ENCODE measurements at regions not wholly inside any gene's neighbourhood (a gene's known extent, or its start where the extent isn't known, plus 50 kb on each side); places are given as distances from the start of the nearest gene placed in this dataset.

- TF ChIP-seq CTCF (IDR thresholded peaks at IDR 0.05; ENCODE audit: low read depth, low read length) (no peak), EZH2phosphoT487 (IDR thresholded peaks at IDR 0.05; ENCODE audit: low read depth) (no peak)
These were observed 102.3 kb downstream of the BOD1L2 start for GRCh38 chr18:57249179-57249578.

Data from OCI-LY3 (cell line).